K562 (cell line): ENCODE measurements at regions not wholly inside any gene's neighbourhood (a gene's known extent, or its start where the extent isn't known, plus 50 kb on each side); places are given as distances from the start of the nearest gene placed in this dataset.

ENCODE experiments used
- DDX20 ChIP-seq: fragments of 450-650 bp; IDR thresholded peaks from 2 replicates; pipeline ENCODE4 v1.6.1; 2016; ENCODE audit warnings: missing genetic modification characterization, low read depth, mild to moderate bottlenecking, missing compliant biosample characterization, moderate library complexity
- ERF ChIP-seq: fragments of 450-650 bp; formaldehyde crosslinking; IDR thresholded peaks from 2 replicates; pipeline ENCODE4 v1.4.0; 2020; ENCODE audit warnings: mild to moderate bottlenecking, mixed read lengths
- GABPB1 ChIP-seq: sonication (generic); formaldehyde crosslinking; IDR thresholded peaks from 2 replicates; pipeline ENCODE4 v1.8.0; 2022; ENCODE audit warnings: mild to moderate bottlenecking, missing genetic modification reagents
- KDM5B ChIP-seq: fragments of 200-600 bp; sonication (generic); IDR thresholded peaks from 2 replicates; pipeline ENCODE4 v1.6.1; 2012; ENCODE audit warnings: low read depth, mild to moderate bottlenecking, moderate library complexity, low read length, control low read depth, inconsistent platforms; ENCODE audit not compliant: insufficient replicate concordance
- PRMT5 ChIP-seq: sonication (generic); formaldehyde crosslinking; IDR thresholded peaks from 2 replicates; pipeline ENCODE4 v1.5.0; 2020; ENCODE audit warnings: missing genetic modification reagents
- RBM17 ChIP-seq: fragments of 200-400 bp; formaldehyde crosslinking; IDR thresholded peaks from 2 replicates; pipeline ENCODE4 v1.6.1; 2017; ENCODE audit warnings: low read depth, mild to moderate bottlenecking, low read length, borderline replicate concordance
- RREB1 ChIP-seq: fragments of 250-450 bp; sonication (Bioruptor Pico); IDR thresholded peaks from 2 replicates; pipeline ENCODE4 v1.4.0; 2020
- ZNF217 ChIP-seq: sonication (generic); formaldehyde crosslinking; IDR thresholded peaks from 2 replicates; pipeline ENCODE4 v1.8.0; 2022; ENCODE audit warnings: mild to moderate bottlenecking, missing genetic modification reagents
- ZNF407 ChIP-seq: fragments of 450-650 bp; IDR thresholded peaks from 2 replicates; pipeline ENCODE4 v1.6.1; 2016; ENCODE audit warnings: low read depth
- TF ChIP-seq, protein P1 (sequence below): fragments of 250-450 bp; sonication (Bioruptor Pico); IDR thresholded peaks from 2 replicates; pipeline ENCODE4 v1.5.0; 2021; ENCODE audit warnings: mild to moderate bottlenecking, borderline replicate concordance

DNA sequence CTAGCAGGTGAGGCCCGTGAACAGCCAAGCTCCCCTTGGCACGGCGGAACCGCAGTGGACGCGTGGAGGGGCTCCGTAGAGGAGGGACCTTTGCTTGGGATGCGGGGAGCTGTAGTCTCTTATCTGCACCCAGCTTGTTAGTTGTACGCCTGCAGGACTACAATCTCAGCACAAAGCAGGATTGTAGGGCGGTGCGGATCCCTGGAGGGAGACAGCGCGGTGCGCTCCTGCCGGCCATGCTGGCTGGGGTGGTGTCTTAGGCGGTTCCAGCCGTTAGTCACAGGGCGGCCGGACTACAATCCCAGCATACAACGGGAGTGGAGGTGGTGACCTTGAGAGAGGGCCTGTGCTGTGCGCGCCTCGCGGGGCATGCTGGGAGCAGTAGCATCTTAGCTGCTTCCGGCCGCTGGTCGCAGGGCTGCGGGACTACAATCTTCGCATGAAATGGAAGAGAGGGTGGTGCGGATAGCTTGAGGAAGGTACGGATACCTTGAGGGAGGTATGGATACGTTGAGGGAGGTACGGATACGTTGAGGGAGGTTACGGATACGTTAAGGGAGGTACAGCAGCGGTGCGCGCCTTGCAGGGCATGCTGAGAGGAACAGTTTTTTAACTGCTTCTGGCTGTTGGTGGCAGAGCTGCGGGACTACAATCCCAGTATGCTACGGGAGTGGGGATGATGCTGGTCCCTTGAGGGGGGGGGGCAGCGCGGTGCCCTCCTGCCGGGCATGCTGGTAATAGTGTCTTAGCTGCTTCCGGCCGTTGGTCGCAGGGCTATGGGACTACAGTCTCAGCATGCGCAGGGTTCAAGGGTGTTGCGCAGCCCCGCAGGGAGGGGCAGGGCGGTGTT, 1419.1 kb downstream of the UQCRFS1 start (continued):
- TF ChIP-seq ZNF407, result no peak
- no peak for TF ChIP-seq DDX20 (tag)
- TF ChIP-seq PRMT5, result no peak
- TF ChIP-seq RREB1 (CRISPR knock-in tag), result no peak
- peak; percentile 87 for TF ChIP-seq GABPB1
- no peak for TF ChIP-seq ZNF217 (CRISPR knock-in tag)
- peak; percentile 81 for TF ChIP-seq KDM5B
- no peak for TF ChIP-seq RBM17
- TF ChIP-seq, protein P1, sequence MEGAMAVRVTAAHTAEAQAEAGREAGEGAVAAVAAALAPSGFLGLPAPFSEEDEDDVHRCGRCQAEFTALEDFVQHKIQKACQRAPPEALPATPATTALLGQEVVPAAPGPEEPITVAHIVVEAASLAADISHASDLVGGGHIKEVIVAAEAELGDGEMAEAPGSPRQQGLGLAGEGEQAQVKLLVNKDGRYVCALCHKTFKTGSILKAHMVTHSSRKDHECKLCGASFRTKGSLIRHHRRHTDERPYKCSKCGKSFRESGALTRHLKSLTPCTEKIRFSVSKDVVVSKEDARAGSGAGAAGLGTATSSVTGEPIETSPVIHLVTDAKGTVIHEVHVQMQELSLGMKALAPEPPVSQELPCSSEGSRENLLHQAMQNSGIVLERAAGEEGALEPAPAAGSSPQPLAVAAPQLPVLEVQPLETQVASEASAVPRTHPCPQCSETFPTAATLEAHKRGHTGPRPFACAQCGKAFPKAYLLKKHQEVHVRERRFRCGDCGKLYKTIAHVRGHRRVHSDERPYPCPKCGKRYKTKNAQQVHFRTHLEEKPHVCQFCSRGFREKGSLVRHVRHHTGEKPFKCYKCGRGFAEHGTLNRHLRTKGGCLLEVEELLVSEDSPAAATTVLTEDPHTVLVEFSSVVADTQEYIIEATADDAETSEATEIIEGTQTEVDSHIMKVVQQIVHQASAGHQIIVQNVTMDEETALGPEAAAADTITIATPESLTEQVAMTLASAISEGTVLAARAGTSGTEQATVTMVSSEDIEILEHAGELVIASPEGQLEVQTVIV (CRISPR knock-in tag), result no peak
- no peak for TF ChIP-seq ERF (CRISPR knock-in tag)
